OCI-LY1 (cell line): ENCODE measurements at regions not wholly inside any gene's neighbourhood (a gene's known extent, or its start where the extent isn't known, plus 50 kb on each side); places are given as distances from the start of the nearest gene placed in this dataset.

Experiments used
- H2AFZ ChIP-seq: fragments of 200-600 bp; sonication (generic), shearing (Covaris generic); 2 replicates; pipeline ENCODE4 v1.6.0; 2014; ENCODE audit warnings: antibody characterized with exemption, mild to moderate bottlenecking, low read length
- H3F3A ChIP-seq: fragments of 200-600 bp; sonication (generic), shearing (Covaris generic); 2 replicates; pipeline ENCODE4 v1.6.0; 2014; ENCODE audit warnings: mild to moderate bottlenecking, antibody characterized with exemption, low read length, moderate library complexity; ENCODE audit not compliant: insufficient read depth
- H3K27ac ChIP-seq: fragments of 200-600 bp; sonication (generic); 2 replicates; pipeline ENCODE4 v1.5.1; 2014; ENCODE audit warnings: low read length, mixed run types, mild to moderate bottlenecking, low read depth; ENCODE audit not compliant: poor library complexity, severe bottlenecking
- H3K27me3 ChIP-seq: fragments of 200-600 bp; sonication (generic); 2 replicates; pipeline ENCODE4 v1.6.0; 2014; ENCODE audit warnings: antibody characterized with exemption, mild to moderate bottlenecking, low read length, moderate library complexity; ENCODE audit not compliant: insufficient read depth
- H3K36me3 ChIP-seq: fragments of 200-600 bp; sonication (generic); 2 replicates; pipeline ENCODE4 v1.6.1; 2014; ENCODE audit warnings: mild to moderate bottlenecking, antibody characterized with exemption, low read length, moderate library complexity, mixed read lengths; ENCODE audit not compliant: insufficient read depth
- H3K4me1 ChIP-seq: fragments of 200-600 bp; sonication (generic); 2 replicates; pipeline ENCODE4 v1.5.1; 2014; ENCODE audit warnings: mild to moderate bottlenecking, low read length, moderate library complexity; ENCODE audit not compliant: insufficient read depth, severe bottlenecking
- H3K4me2 ChIP-seq: fragments of 200-600 bp; sonication (generic), shearing (Covaris generic); 2 replicates; pipeline ENCODE4 v1.6.1; 2014; ENCODE audit warnings: low read length
- H3K4me3 ChIP-seq: fragments of 200-600 bp; sonication (generic); 2 replicates; pipeline ENCODE4 v1.5.1; 2014; ENCODE audit warnings: low read length, low read depth, mild to moderate bottlenecking, mixed read lengths; ENCODE audit not compliant: poor library complexity, severe bottlenecking
- H3K79me2 ChIP-seq: fragments of 200-600 bp; shearing (Covaris generic); 2 replicates; pipeline ENCODE4 v1.6.1; 2016; ENCODE audit warnings: mixed run types, low read length, mixed read lengths; ENCODE audit not compliant: insufficient read depth
- H3K9ac ChIP-seq: fragments of 200-600 bp; sonication (generic), shearing (Covaris generic); 2 replicates; pipeline ENCODE4 v1.6.1; 2014; ENCODE audit warnings: mild to moderate bottlenecking, low read length, mixed read lengths
- H3K9me2 ChIP-seq: fragments of 200-600 bp; sonication (generic), shearing (Covaris generic); 2 replicates; pipeline ENCODE4 v1.6.1; 2014; ENCODE audit warnings: low read depth, mild to moderate bottlenecking, low read length, mixed read lengths
- H3K9me3 ChIP-seq: fragments of 200-600 bp; shearing (Covaris generic); 2 replicates; pipeline ENCODE4 v1.6.1; 2014; ENCODE audit warnings: low read length, mixed read lengths
- H4K20me1 ChIP-seq: fragments of 200-600 bp; sonication (generic), shearing (Covaris generic); 2 replicates; pipeline ENCODE4 v1.6.0; 2016; ENCODE audit warnings: mild to moderate bottlenecking, low read length; ENCODE audit not compliant: insufficient read depth
- EZH2 ChIP-seq: fragments of 200-600 bp; sonication (generic), shearing (Covaris generic); IDR thresholded peaks from 2 replicates; pipeline ENCODE4 v1.8.0; 2017; ENCODE audit warnings: borderline replicate concordance, mixed run types, mild to moderate bottlenecking, antibody characterized with exemption, low read length, moderate library complexity, mixed read lengths
- TF ChIP-seq, protein P1 (sequence below): fragments of 200-600 bp; sonication (generic), shearing (Covaris generic); IDR thresholded peaks from 2 replicates; pipeline ENCODE4 v1.5.1; 2017; ENCODE audit warnings: mild to moderate bottlenecking, antibody characterized with exemption, low read length, moderate library complexity, mixed read lengths

DNA sequence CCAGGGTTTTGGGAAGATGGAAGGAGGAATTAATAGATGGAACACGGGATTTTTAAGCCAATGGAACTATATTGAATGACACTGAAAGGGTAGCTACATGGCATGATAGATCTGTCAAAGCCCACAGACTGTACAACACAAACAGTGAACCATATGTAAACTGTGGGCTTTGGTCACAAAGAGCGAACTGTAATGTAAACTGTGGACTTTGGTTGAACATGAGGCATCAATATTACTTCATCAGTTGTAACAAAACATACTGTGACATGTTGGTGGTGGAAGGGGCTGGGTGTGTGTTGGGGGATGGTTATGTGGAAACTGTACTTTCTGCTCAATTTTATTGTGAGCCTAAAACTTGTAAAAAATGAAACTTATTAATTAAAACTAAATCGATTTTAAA, 210.6 kb upstream of the HMGA2 start:
- no peak overlapping the region for H3K4me2 ChIP-seq
- H3K27me3 ChIP-seq = no peaks in the 10 kb centered on the region
- H3K27ac ChIP-seq = no peak overlapping the region
- no peaks in the 10 kb centered on the region for H3K4me1 ChIP-seq
- H2AFZ ChIP-seq = no peak overlapping the region
- H4K20me1 ChIP-seq = no peaks in the 10 kb centered on the region
- no peaks in the 10 kb centered on the region for H3K36me3 ChIP-seq
- no peak overlapping the region for H3K4me3 ChIP-seq
- H3K9ac ChIP-seq = no peak overlapping the region
- H3K9me3 ChIP-seq = no peaks in the 10 kb centered on the region
- H3K79me2 ChIP-seq = no peaks in the 10 kb centered on the region
- no peaks in the 10 kb centered on the region for H3K9me2 ChIP-seq
- TF ChIP-seq EZH2 = no peak
- TF ChIP-seq, protein P1, sequence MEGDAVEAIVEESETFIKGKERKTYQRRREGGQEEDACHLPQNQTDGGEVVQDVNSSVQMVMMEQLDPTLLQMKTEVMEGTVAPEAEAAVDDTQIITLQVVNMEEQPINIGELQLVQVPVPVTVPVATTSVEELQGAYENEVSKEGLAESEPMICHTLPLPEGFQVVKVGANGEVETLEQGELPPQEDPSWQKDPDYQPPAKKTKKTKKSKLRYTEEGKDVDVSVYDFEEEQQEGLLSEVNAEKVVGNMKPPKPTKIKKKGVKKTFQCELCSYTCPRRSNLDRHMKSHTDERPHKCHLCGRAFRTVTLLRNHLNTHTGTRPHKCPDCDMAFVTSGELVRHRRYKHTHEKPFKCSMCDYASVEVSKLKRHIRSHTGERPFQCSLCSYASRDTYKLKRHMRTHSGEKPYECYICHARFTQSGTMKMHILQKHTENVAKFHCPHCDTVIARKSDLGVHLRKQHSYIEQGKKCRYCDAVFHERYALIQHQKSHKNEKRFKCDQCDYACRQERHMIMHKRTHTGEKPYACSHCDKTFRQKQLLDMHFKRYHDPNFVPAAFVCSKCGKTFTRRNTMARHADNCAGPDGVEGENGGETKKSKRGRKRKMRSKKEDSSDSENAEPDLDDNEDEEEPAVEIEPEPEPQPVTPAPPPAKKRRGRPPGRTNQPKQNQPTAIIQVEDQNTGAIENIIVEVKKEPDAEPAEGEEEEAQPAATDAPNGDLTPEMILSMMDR = no peak
- no peaks in the 10 kb centered on the region for H3F3A ChIP-seq

DNA sequence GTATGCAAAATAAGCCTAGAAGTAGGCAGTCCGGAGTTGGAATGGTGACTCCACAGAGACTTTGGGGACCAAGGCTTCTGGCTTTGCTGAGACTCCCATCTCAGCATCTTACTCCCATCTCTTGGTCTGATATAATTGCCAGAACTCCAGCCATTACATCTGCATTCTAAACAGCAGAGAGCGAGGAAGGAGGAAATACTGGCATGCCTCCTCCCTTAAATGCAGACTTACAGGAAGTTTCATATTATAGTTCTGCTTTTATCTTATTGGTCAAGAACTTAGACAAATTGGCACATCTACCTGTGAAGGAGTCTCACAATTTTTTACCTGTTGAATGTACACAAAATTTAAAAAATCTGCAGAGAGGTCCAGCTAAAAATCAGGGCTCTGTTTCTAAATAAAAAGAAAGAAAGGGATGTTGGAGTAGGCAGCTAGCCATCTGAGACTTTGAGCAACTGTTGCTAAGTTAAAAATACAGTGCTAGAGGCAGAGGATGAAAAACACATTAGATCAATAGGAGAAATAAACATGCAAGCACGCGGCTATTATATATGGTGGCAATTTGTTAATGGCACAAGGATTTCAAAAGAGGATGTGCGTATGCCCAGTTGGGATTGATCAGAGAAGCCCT, 209.9 kb upstream of the HMGA2 start:
- no peaks in the 10 kb centered on the region for H3K4me1 ChIP-seq
- no peaks in the 10 kb centered on the region for H3K79me2 ChIP-seq
- no peak overlapping the region for H2AFZ ChIP-seq
- H3K27me3 ChIP-seq = no peaks in the 10 kb centered on the region
- no peaks in the 10 kb centered on the region for H3K9me2 ChIP-seq
- TF ChIP-seq EZH2 = no peak
- TF ChIP-seq, protein P1 = no peak
- no peak overlapping the region for H3K27ac ChIP-seq
- no peak overlapping the region for H3K4me3 ChIP-seq
- no peak overlapping the region for H3K9ac ChIP-seq
- no peak overlapping the region for H3K4me2 ChIP-seq
- no peaks in the 10 kb centered on the region for H4K20me1 ChIP-seq
- no peaks in the 10 kb centered on the region for H3F3A ChIP-seq
- no peaks in the 10 kb centered on the region for H3K9me3 ChIP-seq
- H3K36me3 ChIP-seq = no peaks in the 10 kb centered on the region

DNA sequence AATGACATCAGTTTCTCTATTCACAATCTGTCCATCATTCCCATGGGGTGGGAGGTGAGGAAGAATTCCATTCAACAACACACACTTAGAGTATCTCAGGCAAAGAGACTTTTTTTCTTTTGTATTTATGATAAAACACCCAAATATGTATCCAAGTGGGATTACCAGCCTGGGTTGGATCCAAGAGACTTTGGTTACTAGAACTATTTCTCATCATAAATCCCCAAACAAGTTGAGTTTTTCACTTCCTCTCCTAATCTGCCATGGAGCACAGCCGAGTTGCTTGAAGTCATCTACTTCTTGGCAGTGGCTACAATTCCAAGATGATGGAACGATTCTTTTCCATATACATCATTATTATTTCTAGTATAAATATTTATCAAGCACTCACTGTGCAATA, 209.2 kb upstream of the HMGA2 start:
- TF ChIP-seq EZH2 = no peak
- TF ChIP-seq, protein P1 = no peak
- no peak overlapping the region for H3K4me2 ChIP-seq
- no peaks in the 10 kb centered on the region for H3K4me1 ChIP-seq
- no peaks in the 10 kb centered on the region for H3F3A ChIP-seq
- H3K36me3 ChIP-seq = no peaks in the 10 kb centered on the region
- no peak overlapping the region for H3K27ac ChIP-seq
- no peak overlapping the region for H2AFZ ChIP-seq
- no peaks in the 10 kb centered on the region for H3K79me2 ChIP-seq
- H3K9me2 ChIP-seq = no peaks in the 10 kb centered on the region
- H3K9me3 ChIP-seq = no peaks in the 10 kb centered on the region
- no peak overlapping the region for H3K9ac ChIP-seq
- no peak overlapping the region for H3K4me3 ChIP-seq
- H3K27me3 ChIP-seq = no peaks in the 10 kb centered on the region
- no peaks in the 10 kb centered on the region for H4K20me1 ChIP-seq
